Cardiac muscle cell (in vitro differentiated cells and primary cell): ENCODE measurements at regions not wholly inside any gene's neighbourhood (a gene's known extent, or its start where the extent isn't known, plus 50 kb on each side); places are given as distances from the start of the nearest gene placed in this dataset.
"Not testable (repeated sequence)": the region's sequence is repeated elsewhere in the genome, so short reads cannot be mapped to it uniquely, and the experiment has no call there.

Experiments used
- DNase-seq, 2 donors: peaks; one replicate each; pipeline versions ENCODE4 v3.0.0 to v3.0.0-alpha.2; 2010 to 2017; ENCODE audit warnings: low read depth in 1 of 2, low spot score in 1 of 2
- H3K27ac ChIP-seq: fragments of 200-600 bp; sonication (generic); 2 replicates; pipeline ENCODE4 v1.5.1; 2016
- H3K27me3 ChIP-seq: fragments of 200-600 bp; sonication (generic); 2 replicates; pipeline ENCODE4 v1.6.0; 2016; ENCODE audit warnings: control low read depth
- H3K36me3 ChIP-seq: fragments of 200-600 bp; sonication (generic); 2 replicates; pipeline ENCODE4 v1.5.1; 2016; ENCODE audit warnings: control low read depth
- H3K4me1 ChIP-seq: fragments of 200-600 bp; sonication (generic); 2 replicates; pipeline ENCODE4 v1.8.1; 2017; ENCODE audit warnings: low read depth, mild to moderate bottlenecking, mixed run types
- H3K4me3 ChIP-seq: fragments of 200-600 bp; sonication (generic); 2 replicates; pipeline ENCODE4 v1.5.1; 2016; ENCODE audit warnings: mild to moderate bottlenecking
- H3K9me3 ChIP-seq: fragments of 200-600 bp; sonication (generic); 2 replicates; pipeline ENCODE4 v1.5.1; 2017; ENCODE audit warnings: low read depth, mild to moderate bottlenecking, control low read depth
- TF ChIP-seq, protein P1 (sequence below): IDR thresholded peaks from 2 replicates; pipeline ENCODE4 v1.5.1; 2012; ENCODE audit warnings: low read depth, mild to moderate bottlenecking, low read length

DNA sequence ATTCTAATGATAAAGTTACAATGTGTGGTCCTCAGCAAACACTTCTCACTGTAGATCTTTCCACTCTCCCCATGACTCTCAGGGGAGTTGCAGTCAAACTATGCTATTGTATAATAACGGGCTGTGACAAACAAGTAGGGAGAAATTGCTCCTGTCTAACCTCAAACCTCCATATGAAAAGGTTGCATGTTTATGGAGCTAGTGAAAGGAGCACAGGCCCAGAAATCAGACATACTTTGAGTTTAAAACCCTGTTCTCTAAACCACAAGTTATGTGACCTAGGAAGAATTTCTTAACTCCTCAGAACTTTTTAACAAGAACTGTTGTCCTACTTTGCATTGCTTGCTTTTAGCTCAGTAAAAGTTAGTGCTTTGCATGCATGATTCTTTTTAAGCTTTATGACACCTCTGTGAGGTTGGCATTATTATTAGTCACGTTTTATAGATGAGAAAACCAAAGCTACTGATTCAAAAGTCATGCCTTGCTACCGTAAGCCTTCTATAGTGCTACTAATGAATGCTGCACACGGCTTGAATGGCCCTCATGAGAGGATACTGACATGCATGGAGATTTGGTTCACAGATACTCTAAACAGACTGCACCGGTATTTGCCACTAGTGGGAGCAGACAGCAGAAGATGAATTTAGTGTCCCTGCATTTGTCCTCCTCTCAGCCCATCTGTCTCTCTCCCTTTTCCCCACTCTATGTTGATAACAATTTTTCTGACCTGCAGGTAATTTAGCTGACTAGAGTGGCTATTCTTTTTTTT lies 129.5 kb upstream of the PCGF5 start:
- TF ChIP-seq, protein P1, sequence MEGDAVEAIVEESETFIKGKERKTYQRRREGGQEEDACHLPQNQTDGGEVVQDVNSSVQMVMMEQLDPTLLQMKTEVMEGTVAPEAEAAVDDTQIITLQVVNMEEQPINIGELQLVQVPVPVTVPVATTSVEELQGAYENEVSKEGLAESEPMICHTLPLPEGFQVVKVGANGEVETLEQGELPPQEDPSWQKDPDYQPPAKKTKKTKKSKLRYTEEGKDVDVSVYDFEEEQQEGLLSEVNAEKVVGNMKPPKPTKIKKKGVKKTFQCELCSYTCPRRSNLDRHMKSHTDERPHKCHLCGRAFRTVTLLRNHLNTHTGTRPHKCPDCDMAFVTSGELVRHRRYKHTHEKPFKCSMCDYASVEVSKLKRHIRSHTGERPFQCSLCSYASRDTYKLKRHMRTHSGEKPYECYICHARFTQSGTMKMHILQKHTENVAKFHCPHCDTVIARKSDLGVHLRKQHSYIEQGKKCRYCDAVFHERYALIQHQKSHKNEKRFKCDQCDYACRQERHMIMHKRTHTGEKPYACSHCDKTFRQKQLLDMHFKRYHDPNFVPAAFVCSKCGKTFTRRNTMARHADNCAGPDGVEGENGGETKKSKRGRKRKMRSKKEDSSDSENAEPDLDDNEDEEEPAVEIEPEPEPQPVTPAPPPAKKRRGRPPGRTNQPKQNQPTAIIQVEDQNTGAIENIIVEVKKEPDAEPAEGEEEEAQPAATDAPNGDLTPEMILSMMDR: peak; percentile 19
- Histone ChIP-seq H3K36me3 (no peaks in the 10 kb centered on the region), H3K27ac (no peak overlapping the region), H3K4me3 (no peak overlapping the region), H3K9me3 (no peaks in the 10 kb centered on the region), H3K27me3 (no peaks in the 10 kb centered on the region), H3K4me1 (peaks cover 18% of the 10 kb centered on the region)
- peak in 1 of 2 donors; percentile 16 for DNase-seq

DNA sequence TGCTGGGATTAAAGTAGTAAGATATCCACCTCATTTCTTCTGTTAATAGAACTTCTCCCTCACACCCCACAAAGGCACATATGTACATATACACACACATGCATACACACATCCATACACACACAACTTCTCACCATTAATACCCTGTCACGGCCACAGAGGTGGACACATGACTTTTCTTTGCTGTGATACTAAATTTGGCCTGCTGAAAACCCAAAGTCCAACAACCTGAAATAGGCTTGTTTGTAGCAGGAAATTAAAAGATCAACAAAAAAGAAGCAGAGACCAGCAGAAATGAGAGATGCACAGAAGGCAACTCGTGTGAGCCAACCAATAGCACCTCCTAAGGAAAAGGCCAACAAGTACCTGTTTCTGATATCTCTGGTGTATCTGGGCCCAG lies 128.7 kb upstream of the PCGF5 start:
- Histone ChIP-seq H3K9me3 (no peaks in the 10 kb centered on the region), H3K27ac (no peak overlapping the region), H3K27me3 (no peaks in the 10 kb centered on the region), H3K4me3 (no peak overlapping the region), H3K4me1 (peaks cover 18% of the 10 kb centered on the region), H3K36me3 (no peaks in the 10 kb centered on the region)
- no peak for DNase-seq
- TF ChIP-seq, protein P1: no peak

DNA sequence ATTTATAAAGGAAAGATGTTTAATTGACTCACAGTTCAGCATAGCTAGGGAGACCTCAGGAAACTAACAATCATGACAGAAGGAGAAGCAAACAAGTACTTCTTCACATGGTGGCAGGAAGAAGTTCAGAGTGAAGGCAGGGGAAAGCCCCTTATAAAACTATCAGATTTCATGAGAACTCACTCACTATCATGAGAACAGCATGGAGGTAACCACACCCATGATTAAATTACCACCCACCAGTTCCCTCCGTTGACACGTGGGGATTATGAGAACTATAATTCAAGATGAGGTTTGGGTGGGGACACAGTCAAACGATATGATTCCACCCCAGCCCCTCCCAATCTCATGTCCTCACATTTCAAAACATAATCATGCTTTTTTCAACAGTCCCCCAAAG lies 124.2 kb upstream of the PCGF5 start:
- H3K27me3 ChIP-seq: no peaks in the 10 kb centered on the region
- H3K4me1 ChIP-seq: no peaks in the 10 kb centered on the region
- TF ChIP-seq, protein P1: no peak
- no peak for DNase-seq
- H3K27ac ChIP-seq: no peak overlapping the region
- H3K4me3 ChIP-seq: no peak overlapping the region
- H3K36me3 ChIP-seq: no peaks in the 10 kb centered on the region
- H3K9me3 ChIP-seq: no peaks in the 10 kb centered on the region

DNA sequence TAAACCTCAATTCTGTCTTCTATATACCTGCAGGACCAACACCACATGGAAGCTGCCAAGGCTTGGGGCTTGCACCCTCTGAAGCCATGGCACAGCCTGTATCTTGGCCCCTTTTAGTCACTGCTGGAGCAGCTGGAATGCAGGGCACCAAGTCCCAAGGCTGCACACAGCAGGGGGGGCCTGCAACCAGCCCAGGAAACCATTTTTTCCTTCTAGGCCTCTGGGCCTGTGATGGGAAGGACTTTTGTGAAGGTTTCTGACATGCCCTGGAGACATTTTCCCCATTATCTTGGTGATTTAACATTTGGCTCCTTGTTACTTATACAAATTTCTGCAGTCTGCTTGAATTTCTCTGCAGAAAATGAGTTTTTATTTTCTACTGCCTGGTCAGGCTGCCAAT lies 123.2 kb upstream of the PCGF5 start:
- Histone ChIP-seq H3K9me3 (no peaks in the 10 kb centered on the region), H3K4me3 (no peak overlapping the region), H3K4me1 (no peaks in the 10 kb centered on the region), H3K27ac (no peak overlapping the region), H3K36me3 (no peaks in the 10 kb centered on the region), H3K27me3 (no peaks in the 10 kb centered on the region)
- TF ChIP-seq, protein P1: no peak
- no peak for DNase-seq

DNA sequence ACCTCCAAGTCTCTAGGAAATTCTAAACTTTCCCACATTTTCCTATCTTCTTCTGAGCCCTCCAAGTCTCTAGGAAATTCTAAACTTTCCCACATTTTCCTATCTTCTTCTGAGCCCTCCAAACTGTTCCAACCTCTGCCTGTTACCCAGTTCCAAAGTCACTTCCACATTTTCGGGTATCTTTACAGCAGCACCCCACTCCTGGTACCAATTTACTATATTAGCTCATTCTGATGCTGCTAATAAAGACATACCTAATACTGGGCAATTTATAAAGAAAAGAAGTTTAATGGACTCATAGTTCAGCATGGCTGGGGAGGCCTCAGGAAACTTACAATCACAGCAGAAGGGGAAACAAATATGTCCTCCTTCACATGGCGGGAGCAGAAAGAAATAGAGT lies 122.4 kb upstream of the PCGF5 start:
- not testable (repeated sequence) for DNase-seq, H3K9me3 ChIP-seq, H3K4me1 ChIP-seq, H3K27ac ChIP-seq, H3K4me3 ChIP-seq, H3K27me3 ChIP-seq, H3K36me3 ChIP-seq

DNA sequence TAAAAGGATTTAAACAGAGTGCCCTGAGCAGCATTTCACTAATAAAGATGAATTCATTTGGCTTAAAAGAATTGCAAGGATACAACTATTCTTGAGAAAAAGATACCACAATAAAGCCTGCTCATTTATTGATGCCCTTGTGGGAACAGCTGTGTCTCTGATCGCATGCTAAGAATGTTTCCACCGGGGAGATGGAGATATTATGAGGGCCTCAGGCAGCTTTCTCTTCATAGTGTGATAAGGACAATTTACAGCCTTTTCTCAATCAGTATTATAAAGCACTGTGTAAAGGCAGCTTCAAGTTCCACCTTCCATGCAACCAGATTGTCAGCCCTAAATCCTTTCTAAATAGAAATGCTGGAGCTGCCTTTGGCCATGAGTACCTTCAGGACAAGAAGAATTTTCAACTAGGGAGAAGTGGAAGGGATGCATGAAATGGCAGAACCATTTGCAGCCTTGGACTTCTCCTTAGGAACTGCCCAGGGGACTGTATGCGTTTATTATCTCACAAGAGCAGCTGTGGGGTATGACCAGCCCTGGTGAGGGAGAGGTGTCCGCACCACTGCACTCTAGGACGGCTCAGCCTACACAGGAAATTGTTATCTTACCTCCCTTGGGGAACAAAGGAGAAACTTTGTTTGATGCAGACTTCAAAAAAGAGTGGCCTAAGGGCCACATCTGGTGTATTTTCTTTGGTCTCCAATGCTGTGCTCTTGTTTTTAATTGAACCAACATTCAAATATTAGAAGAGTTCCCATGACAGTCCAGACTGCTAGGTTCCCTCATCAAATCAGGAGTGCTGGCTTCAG lies 116.9 kb upstream of the PCGF5 start:
- DNase-seq: peak in 1 of 2 donors; percentile 29
- H3K4me1 ChIP-seq: peaks cover 9% of the 10 kb centered on the region
- H3K27me3 ChIP-seq: no peaks in the 10 kb centered on the region
- no peaks in the 10 kb centered on the region for H3K9me3 ChIP-seq
- H3K27ac ChIP-seq: no peak overlapping the region
- no peak overlapping the region for H3K4me3 ChIP-seq
- TF ChIP-seq, protein P1: no peak
- no peaks in the 10 kb centered on the region for H3K36me3 ChIP-seq
